ENCODE measurements at regions not wholly inside any gene's neighbourhood (a gene's known extent, or its start where the extent isn't known, plus 50 kb on each side); places are given as distances from the start of the nearest gene placed in this dataset.

GRCh38 chr1:117290890-117291289 lies 76.4 kb upstream of the MAN1A2 start:
- TF ChIP-seq TEAD4 (IDR thresholded peaks at IDR 0.05; ENCODE audit: low read length) = no peak
- no peak for TF ChIP-seq TEAD4 (CRISPR knock-in tag; IDR thresholded peaks at IDR 0.05; ENCODE audit: borderline replicate concordance)
- no peak for TF ChIP-seq NFIC (IDR thresholded peaks at IDR 0.05)
- TF ChIP-seq YY1 (IDR thresholded peaks at IDR 0.05; ENCODE audit: borderline replicate concordance in 1 of 3, control insufficient read depth in 1 of 3, extremely low read depth in 1 of 3, insufficient read depth in 3 of 3, insufficient read length in 1 of 3, insufficient replicate concordance in 2 of 3, low read depth in 1 of 3, low read length in 2 of 3) = no peak
- TF ChIP-seq CC2D1A (IDR thresholded peaks at IDR 0.05) = no peak

All from K562 (cell line).